GM23338 (cell line): ENCODE measurements at regions not wholly inside any gene's neighbourhood (a gene's known extent, or its start where the extent isn't known, plus 50 kb on each side); places are given as distances from the start of the nearest gene placed in this dataset.

Source experiments
- CREB1 ChIP-seq: fragments of 250-450 bp; sonication (Bioruptor Pico); IDR thresholded peaks from 2 replicates; pipeline ENCODE4 v1.5.0; 2020; ENCODE audit warnings: low read depth, mild to moderate bottlenecking, moderate library complexity
- ETS1 ChIP-seq: IDR thresholded peaks from 2 replicates; pipeline ENCODE4 v1.6.1; 2016; ENCODE audit warnings: antibody characterized with exemption
- EZH2 ChIP-seq: fragments of 200-600 bp; sonication (generic); IDR thresholded peaks from one replicate; pipeline ENCODE4 v1.8.0; 2017; ENCODE audit warnings: antibody characterized with exemption, mild to moderate bottlenecking, low read depth; ENCODE audit not compliant: unreplicated experiment
- EZH2phosphoT487 ChIP-seq: fragments of 200-600 bp; sonication (generic); IDR thresholded peaks from one replicate; pipeline ENCODE4 v1.8.1; 2018; ENCODE audit warnings: antibody characterized with exemption; ENCODE audit not compliant: unreplicated experiment
- JUNB ChIP-seq: IDR thresholded peaks from one replicate; pipeline ENCODE4 v1.6.1; 2016; ENCODE audit warnings: antibody characterized with exemption; ENCODE audit not compliant: unreplicated experiment
- NANOG ChIP-seq: IDR thresholded peaks from 2 replicates; pipeline ENCODE4 v1.6.1; 2016; ENCODE audit warnings: antibody characterized with exemption, borderline replicate concordance
- POLR2AphosphoS5 ChIP-seq: IDR thresholded peaks from 2 replicates; pipeline ENCODE4 v1.6.1; 2016; ENCODE audit warnings: antibody characterized with exemption, low read depth
- REST ChIP-seq: IDR thresholded peaks from one replicate; pipeline ENCODE4 v1.6.1; 2018; ENCODE audit warnings: antibody characterized with exemption; ENCODE audit not compliant: unreplicated experiment
- STAT1 ChIP-seq: IDR thresholded peaks from one replicate; pipeline ENCODE4 v1.6.1; 2016; ENCODE audit warnings: antibody characterized with exemption; ENCODE audit not compliant: unreplicated experiment
- ZNF114 ChIP-seq: fragments of 250-450 bp; sonication (Bioruptor Pico); IDR thresholded peaks from 2 replicates; pipeline ENCODE4 v1.5.0; 2020; ENCODE audit warnings: mild to moderate bottlenecking, moderate library complexity
- ZNF331 ChIP-seq: fragments of 250-450 bp; sonication (Bioruptor Pico); IDR thresholded peaks from 2 replicates; pipeline ENCODE4 v1.5.0; 2020; ENCODE audit warnings: low read depth, mild to moderate bottlenecking, moderate library complexity
- TF ChIP-seq, protein P1 (sequence below), 2 experiments: fragments of 200-600 bp in 1 of 2; sonication (generic) in 1 of 2; conservative IDR thresholded peaks; 2 replicates each; pipeline versions ENCODE4 v1.5.1 to v1.6.1; 2016 to 2017; ENCODE audit warnings: antibody characterized with exemption in 2 of 2, low read depth in 2 of 2, mild to moderate bottlenecking in 2 of 2, moderate library complexity in 1 of 2

DNA sequence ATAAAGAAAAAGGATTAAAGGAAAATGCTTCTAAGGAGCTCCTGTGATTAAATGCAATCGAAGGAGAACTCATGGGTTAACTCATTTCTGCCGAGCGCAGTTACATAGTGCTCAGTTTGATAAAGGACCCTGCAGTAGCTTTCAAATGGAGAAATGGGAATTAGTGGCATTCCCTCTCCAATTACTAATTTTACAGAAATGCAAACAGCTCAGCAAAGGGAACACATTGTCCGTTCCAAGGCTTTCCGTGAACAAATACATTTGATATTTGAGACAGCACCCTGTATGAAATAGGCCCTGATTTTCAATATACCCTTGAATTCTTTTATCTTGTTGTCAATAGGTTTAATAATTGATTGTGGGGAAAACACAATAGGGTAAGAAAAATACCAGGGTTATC lies 375.9 kb upstream of the TSHZ2 start:
- TF ChIP-seq, protein P1, sequence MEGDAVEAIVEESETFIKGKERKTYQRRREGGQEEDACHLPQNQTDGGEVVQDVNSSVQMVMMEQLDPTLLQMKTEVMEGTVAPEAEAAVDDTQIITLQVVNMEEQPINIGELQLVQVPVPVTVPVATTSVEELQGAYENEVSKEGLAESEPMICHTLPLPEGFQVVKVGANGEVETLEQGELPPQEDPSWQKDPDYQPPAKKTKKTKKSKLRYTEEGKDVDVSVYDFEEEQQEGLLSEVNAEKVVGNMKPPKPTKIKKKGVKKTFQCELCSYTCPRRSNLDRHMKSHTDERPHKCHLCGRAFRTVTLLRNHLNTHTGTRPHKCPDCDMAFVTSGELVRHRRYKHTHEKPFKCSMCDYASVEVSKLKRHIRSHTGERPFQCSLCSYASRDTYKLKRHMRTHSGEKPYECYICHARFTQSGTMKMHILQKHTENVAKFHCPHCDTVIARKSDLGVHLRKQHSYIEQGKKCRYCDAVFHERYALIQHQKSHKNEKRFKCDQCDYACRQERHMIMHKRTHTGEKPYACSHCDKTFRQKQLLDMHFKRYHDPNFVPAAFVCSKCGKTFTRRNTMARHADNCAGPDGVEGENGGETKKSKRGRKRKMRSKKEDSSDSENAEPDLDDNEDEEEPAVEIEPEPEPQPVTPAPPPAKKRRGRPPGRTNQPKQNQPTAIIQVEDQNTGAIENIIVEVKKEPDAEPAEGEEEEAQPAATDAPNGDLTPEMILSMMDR (conservative IDR thresholded peaks at IDR 0.05; ENCODE audit: low read depth in 2 of 2) = no peak
- TF ChIP-seq POLR2AphosphoS5 = no peak
- TF ChIP-seq CREB1 = no peak
- no peak for TF ChIP-seq EZH2
- no peak for TF ChIP-seq EZH2phosphoT487
- TF ChIP-seq REST = no peak
- TF ChIP-seq STAT1 = no peak
- TF ChIP-seq JUNB = no peak
- no peak for TF ChIP-seq ZNF331 (CRISPR knock-in tag)
- no peak for TF ChIP-seq ETS1
- TF ChIP-seq NANOG = no peak
- TF ChIP-seq ZNF114 (CRISPR knock-in tag) = no peak
